DMS 273 treated with DMSO at 0.1 percent for 48 hours (cell line): ENCODE measurements at regions not wholly inside any gene's neighbourhood (a gene's known extent, or its start where the extent isn't known, plus 50 kb on each side); places are given as distances from the start of the nearest gene placed in this dataset.
"Not testable (repeated sequence)": the region's sequence is repeated elsewhere in the genome, so short reads cannot be mapped to it uniquely, and the experiment has no call there.

Experiments
- DNase-seq: peaks from one replicate; lab custom pipeline; 2025; lab: John Stamatoyannopoulos, UW

GRCh38 chr2:89833780-89834117 is 1142.3 kb downstream of the RPIA start:
- no peak for DNase-seq

GRCh38 chr2:89834306-89834705 is 1142.8 kb downstream of the RPIA start:
- DNase-seq = no peak

GRCh38 chr2:89836326-89836725 is 1144.9 kb downstream of the RPIA start:
- DNase-seq = not testable (repeated sequence)

GRCh38 chr2:89837962-89838625 is 1146.6 kb downstream of the RPIA start:
- DNase-seq = no peak

GRCh38 chr2:89840175-89840574 is 1148.7 kb downstream of the RPIA start:
- DNase-seq = not testable (repeated sequence)

GRCh38 chr2:89840781-89841475 is 1149.5 kb downstream of the RPIA start:
- not testable (repeated sequence) for DNase-seq

- no peak for DNase-seq
Observed at GRCh38 chr2:89841476-89841840, 1150.0 kb downstream of the RPIA start.

- DNase-seq = no peak
Observed at GRCh38 chr2:89842180-89842908, 1150.9 kb downstream of the RPIA start.

GRCh38 chr2:89844221-89844943 is 1152.9 kb downstream of the RPIA start:
- no peak for DNase-seq

- no peak for DNase-seq
Observed at GRCh38 chr2:89845532-89845931, 1154.1 kb downstream of the RPIA start.

- DNase-seq = no peak
Observed at GRCh38 chr2:89848114-89848513, 1156.6 kb downstream of the RPIA start.

GRCh38 chr2:89848763-89849368 is 1157.4 kb downstream of the RPIA start:
- DNase-seq = no peak

GRCh38 chr2:89849731-89850130 is 1158.3 kb downstream of the RPIA start:
- DNase-seq = no peak

- DNase-seq = no peak
Observed at GRCh38 chr2:89850481-89850880, 1159.0 kb downstream of the RPIA start.

- DNase-seq = no peak
Observed at GRCh38 chr2:89850881-89851582, 1159.6 kb downstream of the RPIA start.

- DNase-seq = no peak
Observed at GRCh38 chr2:89851583-89851905, 1160.1 kb downstream of the RPIA start.

- not testable (repeated sequence) for DNase-seq
Observed at GRCh38 chr2:89853427-89853826, 1162.0 kb downstream of the RPIA start.

- not testable (repeated sequence) for DNase-seq
Observed at GRCh38 chr2:89855752-89856151, 1164.3 kb downstream of the RPIA start.

GRCh38 chr2:89856305-89856704 is 1164.8 kb downstream of the RPIA start:
- not testable (repeated sequence) for DNase-seq

GRCh38 chr2:89862164-89862563 is 1170.7 kb downstream of the RPIA start:
- DNase-seq = not testable (repeated sequence)

- DNase-seq = not testable (repeated sequence)
Observed at GRCh38 chr2:89863209-89863608, 1171.7 kb downstream of the RPIA start.
